Brain pericyte (primary cell): ENCODE measurements at regions not wholly inside any gene's neighbourhood (a gene's known extent, or its start where the extent isn't known, plus 50 kb on each side); places are given as distances from the start of the nearest gene placed in this dataset.
"Not testable (repeated sequence)": the region's sequence is repeated elsewhere in the genome, so short reads cannot be mapped to it uniquely, and the experiment has no call there.

ENCODE experiments used
- DNase-seq: peaks from one replicate; pipeline ENCODE4 v3.0.0-alpha.2; 2012; ENCODE audit warnings: low read depth, low spot score

- DNase-seq, result no peak
These were observed 210.3 kb downstream of the OPA1 start for GRCh38 chr3:193803288-193803687.

DNA sequence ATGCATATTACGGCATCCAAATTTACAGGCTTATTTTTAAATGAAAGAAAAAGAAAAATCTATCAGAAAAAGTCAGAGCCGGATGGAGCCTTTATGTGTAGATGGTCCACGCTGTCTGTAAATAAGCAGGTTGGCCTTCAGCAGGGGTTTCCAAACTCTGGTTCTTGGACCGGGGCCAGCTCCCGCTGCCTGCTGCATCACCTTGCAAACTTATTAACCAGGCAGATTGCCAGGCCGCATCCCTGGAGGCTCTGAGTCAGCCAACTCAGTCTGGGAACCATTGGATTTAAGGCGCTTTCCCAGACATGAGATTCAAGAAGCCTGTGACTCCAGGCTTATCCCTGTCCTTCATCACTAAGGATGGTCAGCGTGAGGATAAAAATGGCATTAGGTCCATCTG, 212.4 kb downstream of the OPA1 start:
- DNase-seq, result peak; percentile 68

- DNase-seq, result no peak
These were observed 215.3 kb downstream of the OPA1 start for GRCh38 chr3:193808317-193808716.

GRCh38 chr3:193809106-193809505, 216.1 kb downstream of the OPA1 start:
- no peak for DNase-seq

DNA sequence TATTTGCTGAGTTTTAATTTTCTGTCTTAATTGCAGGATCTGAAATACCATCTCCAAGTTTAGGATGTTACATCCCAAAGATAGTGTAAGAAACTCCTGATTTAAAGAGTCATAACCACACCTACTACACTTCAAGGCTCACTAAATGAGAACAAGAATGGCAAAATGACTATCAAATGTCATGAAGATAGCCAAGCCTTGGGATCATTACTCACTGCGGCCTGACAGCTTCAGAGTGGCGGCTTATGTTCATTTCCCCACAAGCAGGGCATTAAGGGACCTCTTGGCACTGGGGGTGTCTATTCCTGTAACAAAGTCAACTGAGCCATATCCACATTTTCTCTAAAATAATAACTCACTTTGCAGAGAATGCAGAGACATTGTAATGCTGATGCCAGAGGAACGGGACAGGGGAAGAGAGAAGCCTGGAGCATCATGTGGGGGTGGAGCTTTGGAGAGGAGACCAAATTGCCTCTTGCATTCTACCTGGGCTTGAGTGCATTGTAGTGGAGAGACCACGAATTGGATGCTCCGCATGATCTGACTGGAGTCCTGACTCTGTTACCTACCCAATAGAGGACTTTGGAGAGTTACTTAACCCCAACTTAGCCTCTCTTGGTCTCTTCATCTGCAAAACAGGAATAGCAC, 219.2 kb downstream of the OPA1 start:
- DNase-seq, result no peak

DNA sequence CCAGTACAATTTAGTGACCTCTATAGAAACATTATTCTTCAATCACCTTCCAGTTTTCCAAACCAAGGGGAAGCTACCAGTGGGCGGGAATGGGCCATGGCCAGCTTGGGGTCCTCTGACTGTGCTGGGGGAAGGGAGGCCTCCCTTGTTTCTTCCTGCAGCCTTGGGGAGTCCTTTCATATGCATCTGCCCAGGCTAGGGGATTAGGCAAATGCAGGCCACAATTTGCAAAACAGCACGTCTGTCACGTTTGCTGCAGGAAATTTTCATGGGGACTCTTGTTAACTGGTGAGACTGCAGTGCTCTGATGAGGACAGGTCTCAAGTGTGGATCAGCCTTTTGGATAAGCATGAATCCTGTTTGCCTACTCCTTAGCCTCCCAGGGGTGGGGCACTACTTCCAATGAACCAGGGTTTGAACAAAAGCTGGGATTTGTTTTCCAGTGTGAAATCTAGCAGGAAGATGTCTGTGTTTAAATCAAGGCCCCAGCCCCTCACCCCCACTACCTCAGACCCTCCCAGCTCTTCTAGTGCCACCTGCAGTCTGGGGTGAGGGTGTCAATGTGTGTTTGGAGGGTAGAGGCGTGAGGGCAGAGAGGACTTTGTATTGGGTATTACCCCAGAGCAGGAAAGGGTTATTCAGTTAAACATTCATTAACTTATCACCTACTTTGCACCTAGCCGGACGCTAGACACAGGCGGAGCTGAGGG, 219.9 kb downstream of the OPA1 start:
- no peak for DNase-seq

- DNase-seq, result no peak
These were observed 220.5 kb downstream of the OPA1 start for GRCh38 chr3:193813501-193813830.

DNA sequence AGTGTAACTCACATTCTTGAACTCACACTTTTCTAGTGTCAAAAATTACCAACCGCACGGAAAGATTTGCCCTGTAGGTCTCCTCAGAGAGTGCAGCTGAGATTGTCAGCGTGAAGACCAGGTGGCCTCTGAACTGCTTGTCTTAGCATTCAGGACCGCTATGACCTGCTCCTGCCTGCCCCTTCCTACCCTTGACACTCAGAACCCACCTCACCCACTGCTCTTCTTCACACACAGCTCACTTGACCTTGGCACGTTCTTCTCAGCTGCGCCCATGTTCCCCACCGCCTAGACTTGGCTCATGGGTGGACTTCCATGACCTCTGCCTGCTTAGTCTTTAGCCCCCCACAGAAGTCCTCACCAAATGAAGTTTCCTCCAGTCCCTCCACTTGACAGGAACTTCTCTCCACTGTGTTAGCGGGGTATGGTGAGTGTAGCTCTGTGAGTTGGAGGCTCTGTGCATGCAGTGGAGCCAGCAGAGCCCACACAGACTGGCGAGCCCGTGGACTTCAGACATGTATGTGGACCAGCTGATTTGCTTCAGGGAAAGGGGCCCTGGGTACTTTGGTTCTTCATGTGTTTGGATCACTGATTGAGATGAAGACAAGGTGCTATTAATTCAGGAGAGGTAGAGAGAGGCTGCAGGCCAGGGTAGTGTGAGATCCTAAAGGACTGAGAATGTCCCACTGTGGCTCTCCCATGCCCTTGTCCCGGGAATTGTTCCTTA, 221.3 kb downstream of the OPA1 start:
- DNase-seq, result no peak

- DNase-seq, result no peak
These were observed 222.4 kb downstream of the OPA1 start for GRCh38 chr3:193815246-193816027.

- no peak for DNase-seq
These were observed 223.0 kb downstream of the OPA1 start for GRCh38 chr3:193816028-193816395.

DNA sequence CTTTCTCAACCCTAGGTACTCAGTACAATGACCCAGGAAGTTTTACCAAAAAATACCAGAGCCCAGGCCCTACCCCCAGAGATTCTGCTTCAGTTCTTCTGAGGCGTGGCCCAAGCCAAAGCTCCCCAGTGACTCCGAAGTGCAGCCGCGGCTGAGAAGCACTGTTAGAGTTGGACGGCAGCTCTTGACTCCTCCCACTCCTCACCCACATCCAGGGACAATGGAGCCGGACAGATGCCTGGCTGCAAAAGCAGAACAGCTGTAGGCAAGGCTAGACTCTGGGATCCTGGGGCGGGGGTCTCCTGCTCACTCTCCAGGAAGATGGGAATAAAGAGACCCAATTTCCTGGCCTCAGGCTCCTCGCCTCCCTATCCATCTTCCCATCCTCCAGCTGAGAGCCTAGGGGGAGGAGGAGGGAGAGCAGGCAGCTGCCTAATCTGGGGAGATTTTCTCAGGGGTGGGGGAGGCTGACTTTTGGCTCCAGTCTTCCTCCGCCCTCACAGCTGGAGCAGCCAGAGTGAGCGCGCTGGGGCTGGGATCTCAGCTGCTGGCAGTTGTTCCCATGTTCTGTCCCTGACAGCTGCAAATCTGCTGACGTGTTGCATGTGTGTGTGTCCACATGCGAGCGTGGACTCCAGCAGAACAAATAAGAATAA, 223.8 kb downstream of the OPA1 start:
- DNase-seq, result peak; percentile 24

GRCh38 chr3:193819117-193820010, 226.4 kb downstream of the OPA1 start:
- DNase-seq, result no peak

DNA sequence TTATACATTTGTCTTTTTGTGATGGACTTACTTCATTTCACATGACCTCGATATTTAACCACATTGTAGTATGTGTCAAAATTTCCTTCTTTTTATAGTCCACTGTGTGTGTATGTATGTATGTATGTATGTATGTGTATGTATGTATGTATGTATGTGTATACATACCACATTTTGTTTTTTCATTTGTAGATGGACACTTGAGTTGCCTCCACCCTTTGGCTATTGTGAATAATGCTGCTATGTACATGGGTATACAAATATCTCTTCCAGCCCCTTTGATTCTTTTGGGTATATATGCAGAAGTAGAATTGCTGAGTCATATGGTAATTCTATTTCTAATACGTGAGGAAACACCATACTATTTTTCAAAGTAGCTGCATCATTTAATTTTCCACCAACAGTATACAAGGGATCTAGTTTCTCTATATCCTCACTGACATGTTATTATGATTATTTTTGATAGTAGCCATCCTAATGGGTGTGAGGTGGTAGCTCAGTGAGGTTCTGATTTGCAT, 228.2 kb downstream of the OPA1 start:
- no peak for DNase-seq

GRCh38 chr3:193822492-193823212, 229.6 kb downstream of the OPA1 start:
- DNase-seq, result no peak

GRCh38 chr3:193823213-193823605, 230.2 kb downstream of the OPA1 start:
- DNase-seq, result not testable (repeated sequence)

GRCh38 chr3:193824365-193824764, 231.4 kb downstream of the OPA1 start:
- DNase-seq, result no peak

- no peak for DNase-seq
These were observed 232.6 kb downstream of the OPA1 start for GRCh38 chr3:193825617-193826016.

DNA sequence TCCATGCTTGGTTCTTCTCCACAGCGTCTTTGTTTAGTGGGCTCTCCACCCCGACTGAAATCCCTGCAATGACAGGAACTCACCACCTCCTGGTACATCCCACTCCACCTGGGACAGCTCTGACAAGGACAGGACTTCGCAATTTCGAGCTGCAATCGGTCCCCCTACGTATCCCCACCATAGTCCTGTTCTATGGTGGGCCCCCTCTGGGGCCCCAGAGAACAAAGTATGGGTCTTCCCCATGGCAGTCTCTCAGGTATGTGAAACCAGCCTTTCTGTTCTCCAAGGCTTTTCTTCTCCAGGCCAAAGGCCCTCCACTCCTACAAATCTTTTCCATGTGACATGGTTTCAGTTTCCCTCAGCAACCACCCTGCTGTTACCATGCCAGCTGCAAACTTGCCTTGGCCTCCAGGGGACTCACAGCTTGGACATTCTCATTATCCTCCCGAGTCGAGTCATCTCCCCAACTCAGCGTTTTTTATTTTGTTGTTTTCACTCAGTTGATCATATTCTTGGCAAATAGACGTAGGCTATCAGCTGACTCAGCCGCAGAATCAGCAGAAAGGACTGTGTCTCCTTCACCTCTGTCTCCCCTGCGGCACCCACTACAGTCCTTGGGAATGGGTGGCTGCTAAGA, 233.3 kb downstream of the OPA1 start:
- no peak for DNase-seq

DNA sequence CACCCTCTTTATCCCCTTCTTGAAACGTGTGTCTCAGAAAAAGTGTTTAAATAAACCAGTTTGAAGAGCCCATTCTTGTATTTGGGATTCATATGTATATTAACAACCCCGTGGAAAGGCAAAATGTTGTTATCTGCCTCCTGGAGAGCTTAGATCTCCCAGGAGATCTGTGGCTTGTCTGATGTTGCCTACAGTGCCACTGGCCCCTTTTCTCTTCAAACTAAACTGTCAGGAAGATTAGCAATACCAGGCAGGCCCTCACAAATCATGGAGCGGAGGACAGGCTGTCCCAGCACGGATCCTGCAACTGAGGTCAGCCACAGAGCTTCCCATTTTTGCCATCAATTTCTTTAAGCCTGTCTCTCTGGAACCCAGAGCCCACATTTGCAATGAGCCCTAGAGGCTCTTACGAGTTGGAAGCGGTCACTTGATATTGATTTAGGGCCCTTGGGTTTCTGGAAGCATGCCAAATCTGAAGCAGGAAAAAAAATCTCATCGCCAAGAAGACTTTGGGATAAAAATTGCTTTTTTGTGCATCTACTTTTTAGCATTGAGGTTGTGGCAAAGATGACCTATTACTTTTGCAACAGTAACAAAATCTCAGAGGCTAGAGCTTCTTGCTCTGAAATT, 234.1 kb downstream of the OPA1 start:
- DNase-seq, result no peak
